DND-41 (cell line): ENCODE measurements at regions not wholly inside any gene's neighbourhood (a gene's known extent, or its start where the extent isn't known, plus 50 kb on each side); places are given as distances from the start of the nearest gene placed in this dataset.

Experiments used
- ATAC-seq: fragments of 200-7000 bp; cut with Tn5 transposase; 3 replicates; pipeline ENCODE4 v1.9.1; 2021; ENCODE audit warnings: low read depth; ENCODE audit not compliant: insufficient read depth
- DNase-seq: peaks from one replicate; pipeline ENCODE4 v3.0.0-alpha.2; 2020
- H2AFZ ChIP-seq: 2 replicates; pipeline ENCODE4 v1.6.0; 2012; ENCODE audit warnings: low read depth, low read length
- H3K27ac ChIP-seq: 2 replicates; pipeline ENCODE4 v1.5.1; 2012; ENCODE audit warnings: low read length, inconsistent platforms
- H3K27me3 ChIP-seq: fragments of 200-600 bp; sonication (generic); 2 replicates; pipeline ENCODE4 v1.6.0; 2012; ENCODE audit warnings: low read length, mild to moderate bottlenecking, inconsistent platforms; ENCODE audit not compliant: insufficient read depth, poor library complexity
- H3K36me3 ChIP-seq: 2 replicates; pipeline ENCODE4 v1.5.1; 2012; ENCODE audit warnings: low read length, inconsistent platforms; ENCODE audit not compliant: insufficient read depth
- H3K4me1 ChIP-seq: 2 replicates; pipeline ENCODE4 v1.5.1; 2012; ENCODE audit warnings: mild to moderate bottlenecking, low read length; ENCODE audit not compliant: insufficient read depth
- H3K4me2 ChIP-seq: 2 replicates; pipeline ENCODE4 v1.6.0; 2012; ENCODE audit warnings: mild to moderate bottlenecking, moderate library complexity, low read length, inconsistent platforms; ENCODE audit not compliant: insufficient read depth
- H3K4me3 ChIP-seq, 2 experiments: fragments of 200-600 bp in 1 of 2; shearing (Covaris generic) in 1 of 2; 2 replicates each; pipeline ENCODE4 v1.5.1; 2012 to 2016; ENCODE audit warnings: inconsistent platforms in 2 of 2, low read length in 2 of 2, mild to moderate bottlenecking in 2 of 2, low read depth in 1 of 2, moderate library complexity in 1 of 2
- H3K79me2 ChIP-seq: 2 replicates; pipeline ENCODE4 v1.6.0; 2012; ENCODE audit warnings: low read length, inconsistent platforms; ENCODE audit not compliant: insufficient read depth
- H3K9ac ChIP-seq: 2 replicates; pipeline ENCODE4 v1.6.0; 2012; ENCODE audit warnings: low read depth, mild to moderate bottlenecking, inconsistent platforms, low read length, moderate library complexity
- H3K9me3 ChIP-seq: 2 replicates; pipeline ENCODE4 v1.5.1; 2012; ENCODE audit warnings: low read length, moderate library complexity, mild to moderate bottlenecking, inconsistent platforms; ENCODE audit not compliant: insufficient read depth, severe bottlenecking
- H4K20me1 ChIP-seq: 2 replicates; pipeline ENCODE4 v1.6.0; 2012; ENCODE audit warnings: low read length; ENCODE audit not compliant: insufficient read depth
- EZH2 ChIP-seq: IDR thresholded peaks from 3 replicates; pipeline ENCODE4 v1.6.1; 2012; ENCODE audit warnings: borderline replicate concordance, low read depth, mild to moderate bottlenecking, moderate library complexity, low read length, inconsistent platforms; ENCODE audit not compliant: severe bottlenecking
- TF ChIP-seq, protein P1 (sequence below): IDR thresholded peaks from 2 replicates; pipeline ENCODE4 v1.5.1; 2012; ENCODE audit warnings: borderline replicate concordance, low read length, moderate library complexity, mild to moderate bottlenecking; ENCODE audit not compliant: poor library complexity, severe bottlenecking; ENCODE audit errors: extremely low read depth

DNA sequence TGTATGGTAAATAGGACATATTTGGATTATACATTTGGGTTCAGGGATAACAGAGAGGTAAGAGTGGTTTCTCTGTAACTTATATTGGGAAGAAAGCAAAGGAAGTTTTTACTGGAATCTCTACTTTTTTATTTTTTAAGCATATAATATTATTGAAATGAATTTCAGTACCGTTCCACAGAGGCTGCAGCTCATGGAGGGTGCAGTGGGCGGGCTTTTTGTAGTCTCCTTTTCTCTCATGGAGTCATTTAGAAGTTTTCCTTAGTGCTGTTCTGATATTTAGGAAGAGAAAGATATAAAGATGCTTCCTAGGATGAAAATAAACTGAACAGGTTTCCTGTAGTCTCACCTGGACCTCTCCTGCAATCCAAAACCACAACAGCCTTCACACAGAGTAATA is 1153.3 kb upstream of the TMEFF2 start:
- Histone ChIP-seq H3K27me3 (no peaks in the 10 kb centered on the region), H3K4me3 (peak overlapping the region; percentile 40 to 55), H3K4me2 (peak overlapping the region; percentile 68), H3K4me1 (peaks cover 17% of the 10 kb centered on the region), H2AFZ (peak overlapping the region; percentile 82), H3K27ac (peak overlapping the region; percentile 90), H3K9ac (peak overlapping the region; percentile 63), H3K36me3 (no peaks in the 10 kb centered on the region), H3K79me2 (no peaks in the 10 kb centered on the region), H4K20me1 (no peaks in the 10 kb centered on the region), H3K9me3 (no peaks in the 10 kb centered on the region)
- no peak for DNase-seq
- ATAC-seq, result peak; percentile 57
- no peak for TF ChIP-seq EZH2
- TF ChIP-seq, protein P1, sequence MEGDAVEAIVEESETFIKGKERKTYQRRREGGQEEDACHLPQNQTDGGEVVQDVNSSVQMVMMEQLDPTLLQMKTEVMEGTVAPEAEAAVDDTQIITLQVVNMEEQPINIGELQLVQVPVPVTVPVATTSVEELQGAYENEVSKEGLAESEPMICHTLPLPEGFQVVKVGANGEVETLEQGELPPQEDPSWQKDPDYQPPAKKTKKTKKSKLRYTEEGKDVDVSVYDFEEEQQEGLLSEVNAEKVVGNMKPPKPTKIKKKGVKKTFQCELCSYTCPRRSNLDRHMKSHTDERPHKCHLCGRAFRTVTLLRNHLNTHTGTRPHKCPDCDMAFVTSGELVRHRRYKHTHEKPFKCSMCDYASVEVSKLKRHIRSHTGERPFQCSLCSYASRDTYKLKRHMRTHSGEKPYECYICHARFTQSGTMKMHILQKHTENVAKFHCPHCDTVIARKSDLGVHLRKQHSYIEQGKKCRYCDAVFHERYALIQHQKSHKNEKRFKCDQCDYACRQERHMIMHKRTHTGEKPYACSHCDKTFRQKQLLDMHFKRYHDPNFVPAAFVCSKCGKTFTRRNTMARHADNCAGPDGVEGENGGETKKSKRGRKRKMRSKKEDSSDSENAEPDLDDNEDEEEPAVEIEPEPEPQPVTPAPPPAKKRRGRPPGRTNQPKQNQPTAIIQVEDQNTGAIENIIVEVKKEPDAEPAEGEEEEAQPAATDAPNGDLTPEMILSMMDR, result no peak

DNA sequence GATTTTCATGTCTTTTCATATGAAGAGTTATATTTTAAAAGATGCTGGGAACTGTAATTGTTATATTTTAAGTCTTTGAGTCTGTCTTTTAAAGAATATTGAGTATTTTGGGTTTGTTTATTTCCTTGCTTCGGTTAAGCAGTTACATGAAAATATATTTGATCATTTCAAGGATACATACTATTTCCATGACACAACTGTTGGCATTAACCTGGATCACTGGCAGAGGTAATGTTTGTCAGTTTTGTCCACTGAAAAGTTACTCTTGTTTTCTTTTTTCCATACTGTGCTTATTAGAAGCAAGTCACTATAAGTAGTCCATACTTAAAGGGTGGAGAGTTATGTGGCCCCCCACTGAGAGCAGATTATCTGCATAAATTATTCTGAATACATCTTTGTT is 1142.0 kb upstream of the TMEFF2 start:
- Histone ChIP-seq H3K4me2 (no peak overlapping the region), H3K36me3 (no peaks in the 10 kb centered on the region), H3K4me3 (no peak overlapping the region), H3K4me1 (peaks cover 3% of the 10 kb centered on the region; the same call in 1 of the 2 replicates), H2AFZ (no peak overlapping the region), H3K27ac (no peak overlapping the region), H3K27me3 (no peaks in the 10 kb centered on the region), H3K79me2 (no peaks in the 10 kb centered on the region), H3K9ac (no peak overlapping the region), H3K9me3 (no peaks in the 10 kb centered on the region), H4K20me1 (no peaks in the 10 kb centered on the region)
- TF ChIP-seq, protein P1, result no peak
- TF ChIP-seq EZH2, result no peak
- no peak for DNase-seq
- no peak for ATAC-seq

DNA sequence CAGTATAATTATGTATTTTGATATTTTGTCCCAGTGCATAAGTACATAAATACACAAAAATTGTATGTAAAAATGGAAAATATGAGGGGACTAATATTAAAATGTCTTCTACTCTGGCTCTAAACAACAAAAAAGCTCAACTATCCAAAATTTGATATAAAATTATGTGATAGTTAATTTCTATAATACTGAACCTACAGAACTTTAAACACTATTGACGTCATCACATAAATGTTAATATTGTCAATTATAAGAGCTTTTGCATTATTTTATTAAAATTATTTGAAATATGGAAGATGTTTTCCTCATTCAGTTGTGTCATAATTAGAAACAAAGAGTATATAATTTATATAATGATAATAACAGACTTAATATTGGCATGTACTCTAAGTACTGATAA is 1139.7 kb upstream of the TMEFF2 start:
- Histone ChIP-seq H3K79me2 (no peaks in the 10 kb centered on the region), H3K4me2 (no peak overlapping the region), H4K20me1 (no peaks in the 10 kb centered on the region), H3K9ac (no peak overlapping the region), H3K27ac (no peak overlapping the region), H3K27me3 (no peaks in the 10 kb centered on the region), H2AFZ (no peak overlapping the region), H3K36me3 (no peaks in the 10 kb centered on the region), H3K4me1 (peaks cover 3% of the 10 kb centered on the region; the same call in 1 of the 2 replicates), H3K9me3 (no peaks in the 10 kb centered on the region), H3K4me3 (no peak overlapping the region)
- ATAC-seq (no peak), DNase-seq (no peak)
- TF ChIP-seq, protein P1, result no peak
- TF ChIP-seq EZH2, result no peak

DNA sequence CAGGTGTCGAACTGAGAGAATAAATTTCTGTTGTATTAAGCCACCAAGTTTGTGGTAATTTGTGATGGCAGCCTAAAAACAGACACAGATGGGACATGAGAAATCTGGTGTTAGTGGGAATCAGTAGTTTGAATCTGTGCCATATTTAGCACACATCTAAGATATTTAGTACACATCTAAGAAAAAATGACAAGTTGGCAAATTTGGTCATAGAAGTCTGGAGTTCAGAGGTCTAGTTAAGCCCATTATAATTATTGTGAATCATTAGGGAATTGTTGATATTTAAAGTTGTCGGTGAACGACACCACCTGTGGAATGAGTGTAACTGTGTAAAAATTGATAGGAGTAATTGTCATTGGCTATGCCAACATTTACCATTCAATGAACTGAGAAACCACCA is 1138.8 kb upstream of the TMEFF2 start:
- Histone ChIP-seq H4K20me1 (no peaks in the 10 kb centered on the region), H3K79me2 (no peaks in the 10 kb centered on the region), H3K27me3 (no peaks in the 10 kb centered on the region), H3K4me2 (no peak overlapping the region), H3K9me3 (no peaks in the 10 kb centered on the region), H3K36me3 (no peaks in the 10 kb centered on the region), H3K4me3 (no peak overlapping the region), H3K9ac (no peak overlapping the region), H3K27ac (no peak overlapping the region), H2AFZ (no peak overlapping the region), H3K4me1 (peaks cover 6% of the 10 kb centered on the region; the same call in 1 of the 2 replicates)
- DNase-seq (no peak), ATAC-seq (no peak)
- TF ChIP-seq EZH2, result no peak
- TF ChIP-seq, protein P1, result no peak
